ENCODE measurements at regions not wholly inside any gene's neighbourhood (a gene's known extent, or its start where the extent isn't known, plus 50 kb on each side); places are given as distances from the start of the nearest gene placed in this dataset.

GRCh38 chr13:97522243-97522642 is 88.3 kb downstream of the RAP2A start:
- TF ChIP-seq CTCF (IDR thresholded peaks at IDR 0.05), result no peak
- no peak for TF ChIP-seq POLR2A (IDR thresholded peaks at IDR 0.05)
